ENCODE measurements at regions not wholly inside any gene's neighbourhood (a gene's known extent, or its start where the extent isn't known, plus 50 kb on each side); places are given as distances from the start of the nearest gene placed in this dataset.
"Not testable (repeated sequence)": the region's sequence is repeated elsewhere in the genome, so short reads cannot be mapped to it uniquely, and the experiment has no call there.

- Mint-ChIP-seq H3K27me3 (peaks cover 0 to 6% (median 0%) of the 10 kb centered on the region in 3 donors), H3K9me3 (peaks cover 0 to 1% (median 0%) of the 10 kb centered on the region in 7 donors), H3K4me1 (no peaks in the 10 kb centered on the region), H3K27ac (no peak overlapping the region), H3K4me3 (no peak overlapping the region), H3K36me3 (no peaks in the 10 kb centered on the region)
- no peak for DNase-seq
- ATAC-seq (ENCODE audit: low read depth in 2 of 2): no peak
These were observed 167.2 kb upstream of the PTBP2 start for GRCh38 chr1:96554364-96554763.

DNA sequence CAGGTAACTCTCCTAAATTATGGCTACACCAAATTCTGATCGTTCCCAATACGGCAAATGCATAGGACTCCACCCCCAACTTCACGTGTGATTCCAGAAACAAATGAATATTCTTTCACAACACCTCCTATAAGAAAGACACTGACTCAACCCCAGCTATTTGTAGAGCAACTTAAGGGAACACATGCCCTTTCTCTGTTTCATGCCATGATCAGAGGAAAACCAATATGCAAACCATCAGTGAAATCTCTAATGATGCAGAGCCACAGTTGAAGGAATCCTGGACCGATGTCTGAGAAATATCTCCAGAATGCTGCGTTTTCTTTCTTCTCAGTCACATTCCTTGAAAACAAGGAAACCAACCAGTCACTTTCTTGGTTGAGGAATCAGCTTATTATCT is 164.2 kb upstream of the PTBP2 start:
- Mint-ChIP-seq H3K27me3 (peaks cover 0 to 6% (median 0%) of the 10 kb centered on the region in 3 donors), H3K4me1 (no peaks in the 10 kb centered on the region), H3K4me3 (no peak overlapping the region), H3K9me3 (peaks cover 0 to 4% (median 0%) of the 10 kb centered on the region in 7 donors), H3K27ac (no peak overlapping the region), H3K36me3 (no peaks in the 10 kb centered on the region)
- ATAC-seq (ENCODE audit: low read depth in 2 of 2): no peak
- DNase-seq: no peak

- Mint-ChIP-seq H3K27me3 (peaks cover 0 to 6% (median 0%) of the 10 kb centered on the region in 3 donors), H3K9me3 (peaks cover 0 to 4% (median 0%) of the 10 kb centered on the region in 7 donors), H3K4me3 (no peak overlapping the region), H3K36me3 (no peaks in the 10 kb centered on the region), H3K4me1 (no peaks in the 10 kb centered on the region), H3K27ac (no peak overlapping the region)
- DNase-seq: no peak
- ATAC-seq (ENCODE audit: low read depth in 2 of 2): no peak
These were observed 162.9 kb upstream of the PTBP2 start for GRCh38 chr1:96558635-96559034.

GRCh38 chr1:96559181-96559580 is 162.4 kb upstream of the PTBP2 start:
- peaks cover 0 to 4% (median 0%) of the 10 kb centered on the region in 7 donors for H3K9me3 Mint-ChIP-seq
- H3K27me3 Mint-ChIP-seq: peaks cover 0 to 6% (median 0%) of the 10 kb centered on the region in 3 donors
- H3K4me1 Mint-ChIP-seq: no peaks in the 10 kb centered on the region
- H3K4me3 Mint-ChIP-seq: no peak overlapping the region
- ATAC-seq (ENCODE audit: low read depth in 2 of 2) (no peak), DNase-seq (no peak)
- no peaks in the 10 kb centered on the region for H3K36me3 Mint-ChIP-seq
- no peak overlapping the region for H3K27ac Mint-ChIP-seq

- Mint-ChIP-seq H3K36me3 (no peaks in the 10 kb centered on the region), H3K4me1 (no peaks in the 10 kb centered on the region), H3K9me3 (peaks cover 0 to 8% (median 0%) of the 10 kb centered on the region in 7 donors), H3K4me3 (no peak overlapping the region), H3K27ac (no peak overlapping the region), H3K27me3 (peaks cover 0 to 3% (median 0%) of the 10 kb centered on the region in 3 donors)
- no peak for DNase-seq
- no peak for ATAC-seq (ENCODE audit: low read depth in 2 of 2)
These were observed 161.6 kb upstream of the PTBP2 start for GRCh38 chr1:96559707-96560596.

DNA sequence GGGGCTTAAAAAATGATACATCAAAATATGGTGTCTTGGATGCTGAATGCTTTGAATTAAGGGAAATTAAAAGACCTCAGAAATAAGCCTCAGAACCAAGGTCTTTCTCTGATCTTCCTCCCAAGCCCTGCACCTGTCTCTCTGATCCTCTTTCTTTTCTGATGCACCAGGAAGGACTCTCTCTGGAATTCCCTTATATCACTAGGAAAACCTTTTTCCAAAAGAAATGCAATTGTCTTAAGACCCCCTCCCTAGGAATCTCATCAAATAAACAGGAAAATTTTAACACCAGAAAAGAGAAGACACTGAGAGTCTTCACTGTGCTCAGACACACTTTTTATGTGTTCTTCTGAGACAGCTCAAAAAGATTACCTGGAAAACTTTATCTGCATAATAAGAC is 159.5 kb upstream of the PTBP2 start:
- ATAC-seq (ENCODE audit: low read depth in 2 of 2): no peak
- Mint-ChIP-seq H3K27ac (no peak overlapping the region), H3K4me3 (no peak overlapping the region), H3K27me3 (peaks cover 0 to 3% (median 0%) of the 10 kb centered on the region in 3 donors), H3K36me3 (no peaks in the 10 kb centered on the region), H3K9me3 (peaks cover 0 to 6% (median 0%) of the 10 kb centered on the region in 7 donors), H3K4me1 (no peaks in the 10 kb centered on the region)
- DNase-seq: no peak

GRCh38 chr1:96564401-96564800 is 157.2 kb upstream of the PTBP2 start:
- H3K4me1 Mint-ChIP-seq; H3K27ac Mint-ChIP-seq; H3K36me3 Mint-ChIP-seq; DNase-seq; H3K27me3 Mint-ChIP-seq; H3K4me3 Mint-ChIP-seq; ATAC-seq (ENCODE audit: low read depth in 2 of 2); H3K9me3 Mint-ChIP-seq: not testable (repeated sequence)

DNA sequence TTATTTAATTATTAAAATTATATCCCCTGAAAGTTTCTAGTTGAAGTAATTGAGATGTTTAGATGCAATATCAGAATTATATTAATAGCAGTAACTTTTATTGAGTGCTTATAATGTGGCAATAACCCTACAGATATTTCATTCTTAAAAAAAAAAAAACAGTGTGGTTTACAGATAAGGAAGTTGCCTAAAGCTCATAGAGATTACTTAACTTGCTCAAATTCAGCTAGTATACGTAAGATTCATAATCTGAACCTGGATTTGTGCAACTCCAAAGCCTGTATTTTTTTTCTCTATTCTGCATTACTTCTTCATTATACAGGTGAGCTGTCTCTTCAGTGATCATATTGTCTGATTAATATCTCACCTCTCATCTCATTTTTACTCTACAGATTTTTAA is 156.0 kb upstream of the PTBP2 start:
- Mint-ChIP-seq H3K4me3 (no peak overlapping the region), H3K27me3 (no peaks in the 10 kb centered on the region), H3K9me3 (peaks cover 0 to 4% (median 0%) of the 10 kb centered on the region in 7 donors), H3K4me1 (no peaks in the 10 kb centered on the region), H3K27ac (no peak overlapping the region), H3K36me3 (no peaks in the 10 kb centered on the region)
- no peak for DNase-seq
- no peak for ATAC-seq (ENCODE audit: low read depth in 2 of 2)

DNA sequence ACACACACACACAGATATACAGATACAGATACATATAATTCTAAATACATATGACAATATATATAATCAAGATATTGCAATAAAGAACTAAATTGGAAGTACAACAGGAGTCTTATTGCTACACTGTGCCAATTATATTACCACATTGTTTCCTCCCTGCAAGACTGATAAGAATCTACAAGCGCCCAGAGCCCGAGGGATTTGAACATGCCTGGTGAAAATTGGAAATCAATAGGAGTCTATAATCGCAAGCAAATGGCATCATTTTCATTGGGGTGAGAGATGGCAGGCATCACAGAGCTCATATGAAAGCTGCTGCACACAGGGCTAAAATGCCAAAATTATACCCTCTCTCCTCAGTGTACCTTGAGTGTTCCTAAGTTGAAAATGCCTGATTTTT is 152.9 kb upstream of the PTBP2 start:
- Mint-ChIP-seq H3K27ac (no peak overlapping the region), H3K9me3 (peaks cover 0 to 5% (median 0%) of the 10 kb centered on the region in 7 donors), H3K36me3 (no peaks in the 10 kb centered on the region), H3K4me3 (no peak overlapping the region), H3K27me3 (peaks cover 0 to 5% (median 0%) of the 10 kb centered on the region in 3 donors), H3K4me1 (no peaks in the 10 kb centered on the region)
- ATAC-seq (ENCODE audit: low read depth in 2 of 2): no peak
- DNase-seq: no peak

- no peak for ATAC-seq (ENCODE audit: low read depth in 2 of 2)
- peaks cover 0 to 5% (median 0%) of the 10 kb centered on the region in 7 donors for H3K9me3 Mint-ChIP-seq
- H3K4me1 Mint-ChIP-seq: no peaks in the 10 kb centered on the region
These were observed 152.3 kb upstream of the PTBP2 start for GRCh38 chr1:96569288-96569687.

DNA sequence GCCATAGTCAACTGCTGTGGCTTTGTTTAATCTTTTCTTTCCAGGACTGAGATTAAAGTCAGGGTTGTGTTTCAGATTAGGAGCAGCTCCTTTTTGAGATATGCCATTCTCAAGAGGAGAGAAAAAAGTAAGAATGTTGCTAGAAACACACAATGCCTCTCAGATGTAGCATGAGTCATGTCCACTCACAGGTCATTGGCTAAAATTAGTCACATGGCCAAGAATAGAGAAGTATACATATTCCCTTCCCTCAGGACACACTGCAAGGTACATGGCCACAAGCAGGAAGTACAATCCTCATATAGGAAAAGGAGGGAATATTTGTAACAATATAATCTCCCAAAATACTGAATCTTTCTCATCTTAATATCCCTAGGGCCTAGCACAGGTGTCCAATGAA is 141.9 kb upstream of the PTBP2 start:
- Mint-ChIP-seq H3K27me3 (peaks cover 0 to 4% (median 0%) of the 10 kb centered on the region in 3 donors), H3K9me3 (peaks cover 0 to 5% (median 2%) of the 10 kb centered on the region in 7 donors)
- no peak for ATAC-seq (ENCODE audit: low read depth in 2 of 2)

More at GRCh38 chr1:96569288-96569687, 152.3 kb upstream of the PTBP2 start:
- peaks cover 0 to 7% (median 0%) of the 10 kb centered on the region in 3 donors for H3K27me3 Mint-ChIP-seq
- no peak overlapping the region for H3K4me3 Mint-ChIP-seq
- no peak overlapping the region for H3K27ac Mint-ChIP-seq
- DNase-seq: no peak
- H3K36me3 Mint-ChIP-seq: no peaks in the 10 kb centered on the region

DNA sequence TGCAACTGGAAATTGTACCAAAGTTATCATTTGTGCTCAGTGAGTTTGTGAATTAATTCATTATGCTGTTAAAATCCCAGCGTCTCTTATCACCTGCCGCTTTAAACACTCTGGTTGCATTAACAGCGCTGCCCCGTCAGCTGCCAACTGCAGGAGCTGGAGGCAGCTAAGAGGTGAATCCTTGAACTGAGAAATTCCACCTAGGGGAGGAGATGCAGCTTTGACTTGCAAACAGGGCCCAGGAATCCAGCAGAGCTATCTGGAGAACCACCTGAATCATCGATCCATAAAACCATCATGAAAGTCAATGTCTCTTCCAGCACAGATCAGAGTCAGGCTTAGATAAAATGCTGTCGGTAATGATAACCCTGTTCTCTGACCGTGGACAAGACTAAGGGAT is 140.7 kb upstream of the PTBP2 start:
- H3K27ac Mint-ChIP-seq: no peak overlapping the region
- peaks cover 0 to 3% (median 0%) of the 10 kb centered on the region in 7 donors for H3K9me3 Mint-ChIP-seq
- no peak overlapping the region for H3K4me3 Mint-ChIP-seq
- DNase-seq (no peak), ATAC-seq (ENCODE audit: low read depth in 2 of 2) (no peak)
- no peaks in the 10 kb centered on the region for H3K36me3 Mint-ChIP-seq
- H3K27me3 Mint-ChIP-seq: peaks cover 0 to 4% (median 0%) of the 10 kb centered on the region in 3 donors
- no peaks in the 10 kb centered on the region for H3K4me1 Mint-ChIP-seq

More for the DNA sequence above, 141.9 kb upstream of the PTBP2 start:
- no peaks in the 10 kb centered on the region for H3K36me3 Mint-ChIP-seq
- no peak overlapping the region for H3K4me3 Mint-ChIP-seq
- no peak overlapping the region for H3K27ac Mint-ChIP-seq
- H3K4me1 Mint-ChIP-seq: no peaks in the 10 kb centered on the region
- DNase-seq: no peak

DNA sequence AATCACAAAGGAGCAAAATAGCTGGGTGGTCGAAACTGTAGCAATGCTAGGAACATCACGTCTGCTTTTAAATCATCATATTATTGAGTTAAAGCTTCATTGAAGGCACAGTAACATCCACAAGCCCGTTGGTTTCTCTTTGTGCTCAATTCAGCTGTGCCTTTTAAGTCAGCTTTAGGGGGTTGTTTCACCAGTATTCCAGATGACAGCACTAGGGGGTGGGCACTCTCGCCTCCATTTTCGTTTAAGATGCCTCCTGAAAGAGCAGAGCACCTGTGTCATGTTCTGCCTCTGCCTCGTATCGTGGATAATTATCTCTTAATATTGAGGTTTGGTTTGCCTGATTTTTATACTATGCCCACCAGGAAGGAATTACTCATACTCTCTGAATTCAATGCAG is 139.8 kb upstream of the PTBP2 start:
- no peak overlapping the region for H3K4me3 Mint-ChIP-seq
- H3K36me3 Mint-ChIP-seq: no peaks in the 10 kb centered on the region
- ATAC-seq (ENCODE audit: low read depth in 2 of 2) (no peak), DNase-seq (no peak)
- H3K4me1 Mint-ChIP-seq: no peaks in the 10 kb centered on the region
- H3K27me3 Mint-ChIP-seq: peaks cover 0 to 4% (median 0%) of the 10 kb centered on the region in 3 donors
- peaks cover 0 to 3% (median 0%) of the 10 kb centered on the region in 7 donors for H3K9me3 Mint-ChIP-seq
- no peak overlapping the region for H3K27ac Mint-ChIP-seq

GRCh38 chr1:96583903-96584302 is 137.7 kb upstream of the PTBP2 start:
- H3K4me3 Mint-ChIP-seq: no peak overlapping the region

More at GRCh38 chr1:96583903-96584302, 137.7 kb upstream of the PTBP2 start:
- Mint-ChIP-seq H3K36me3 (no peaks in the 10 kb centered on the region), H3K27me3 (peaks cover 0 to 4% (median 0%) of the 10 kb centered on the region in 3 donors), H3K4me1 (no peaks in the 10 kb centered on the region), H3K27ac (no peak overlapping the region), H3K9me3 (peaks cover 0 to 3% (median 0%) of the 10 kb centered on the region in 7 donors)
- ATAC-seq (ENCODE audit: low read depth in 2 of 2) (no peak), DNase-seq (no peak)

All from naive B cell (primary cell).